ENCODE measurements at regions not wholly inside any gene's neighbourhood (a gene's known extent, or its start where the extent isn't known, plus 50 kb on each side); places are given as distances from the start of the nearest gene placed in this dataset.

- ATAC-seq (no peak), DNase-seq (no peak)
Measured at GRCh38 chr1:4140821-4141220, 240.7 kb upstream of the C1orf174 start.

- ATAC-seq = no peak
Measured at GRCh38 chr1:4144349-4144971, 244.4 kb upstream of the C1orf174 start.

DNA sequence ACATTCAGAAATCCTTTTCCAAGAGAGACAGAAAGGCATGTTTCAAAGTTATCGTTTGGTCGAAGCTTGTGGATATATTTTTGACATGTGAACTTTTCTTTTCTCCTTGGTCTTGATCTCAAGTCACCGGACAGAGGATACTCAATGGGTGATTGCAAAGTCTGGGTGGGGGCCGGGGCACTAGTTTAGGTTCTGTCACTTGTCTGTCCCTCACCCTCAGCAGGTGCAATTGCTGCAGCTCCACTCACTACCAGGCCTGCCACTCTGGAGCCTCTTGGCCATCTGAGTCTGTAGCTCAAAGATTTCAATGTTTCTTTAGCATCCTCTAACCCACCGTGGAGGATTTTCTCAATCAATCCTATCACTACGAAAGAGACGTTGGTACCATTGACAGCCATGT lies 246.0 kb upstream of the C1orf174 start:
- ATAC-seq (no peak), DNase-seq (no peak)

More at GRCh38 chr1:4144349-4144971, 244.4 kb upstream of the C1orf174 start:
- no peak for DNase-seq

DNA sequence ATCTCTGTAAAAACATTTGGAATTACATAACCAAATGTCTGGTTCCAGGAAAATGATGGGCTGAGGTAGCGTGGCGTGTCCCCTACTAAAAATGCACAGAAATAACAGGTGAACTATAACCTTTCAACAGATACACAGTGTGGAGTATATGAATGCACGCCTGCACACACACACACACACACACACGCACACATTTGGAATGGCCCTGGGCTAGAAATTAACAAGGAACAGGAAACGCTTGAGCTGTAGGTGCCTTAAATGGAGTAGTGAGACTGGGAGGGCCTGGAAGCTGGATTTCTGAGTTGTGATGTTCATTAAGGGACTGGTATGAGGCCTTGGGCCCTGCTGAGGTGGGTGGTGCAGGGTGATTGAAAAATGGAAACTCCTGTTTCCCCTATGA lies 246.5 kb upstream of the C1orf174 start:
- ATAC-seq (no peak), DNase-seq (no peak)

DNA sequence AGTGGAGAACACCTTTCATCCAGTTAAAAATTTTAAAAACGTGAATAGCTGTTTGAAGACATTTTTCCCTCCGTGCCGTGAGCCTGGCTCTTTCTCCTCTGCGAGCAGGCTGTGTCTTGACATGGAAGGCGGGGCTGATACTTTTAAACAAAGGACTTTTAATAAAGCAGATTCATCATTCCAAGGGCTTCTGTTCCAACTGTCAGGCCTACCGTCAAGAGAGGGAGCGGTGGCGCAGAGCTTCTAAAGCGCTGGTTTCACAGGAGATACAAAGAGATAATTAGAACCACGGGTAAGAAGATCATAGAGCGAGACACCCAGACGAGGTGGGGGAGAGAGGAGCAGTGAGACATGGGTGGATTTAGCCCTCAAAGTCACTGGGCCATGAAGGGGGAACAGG lies 247.4 kb upstream of the C1orf174 start:
- ATAC-seq (no peak), DNase-seq (no peak)

GRCh38 chr1:4149281-4149680 lies 249.2 kb upstream of the C1orf174 start:
- ATAC-seq = peak; percentile 25

DNA sequence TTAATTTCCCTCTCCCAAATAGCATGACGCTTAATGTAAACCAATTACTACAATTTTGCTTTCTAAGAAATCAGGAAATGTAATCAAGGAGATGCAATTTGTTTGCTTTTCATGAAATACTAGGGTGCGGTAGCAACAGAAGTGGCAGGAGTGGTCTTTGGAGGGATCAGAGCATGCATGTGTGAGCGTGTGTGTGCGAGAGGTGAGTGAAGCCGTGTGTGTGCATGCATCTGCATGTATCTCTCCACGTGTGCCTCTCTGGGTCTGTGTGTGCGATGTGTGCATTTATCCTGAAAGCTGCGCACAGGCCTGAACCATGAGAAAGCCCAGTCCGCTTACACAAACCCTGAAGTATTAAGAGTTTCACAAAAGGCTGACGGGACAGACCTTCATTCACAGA lies 249.8 kb upstream of the C1orf174 start:
- no peak for ATAC-seq
- DNase-seq = no peak

More at GRCh38 chr1:4149281-4149680, 249.2 kb upstream of the C1orf174 start:
- no peak for DNase-seq

DNA sequence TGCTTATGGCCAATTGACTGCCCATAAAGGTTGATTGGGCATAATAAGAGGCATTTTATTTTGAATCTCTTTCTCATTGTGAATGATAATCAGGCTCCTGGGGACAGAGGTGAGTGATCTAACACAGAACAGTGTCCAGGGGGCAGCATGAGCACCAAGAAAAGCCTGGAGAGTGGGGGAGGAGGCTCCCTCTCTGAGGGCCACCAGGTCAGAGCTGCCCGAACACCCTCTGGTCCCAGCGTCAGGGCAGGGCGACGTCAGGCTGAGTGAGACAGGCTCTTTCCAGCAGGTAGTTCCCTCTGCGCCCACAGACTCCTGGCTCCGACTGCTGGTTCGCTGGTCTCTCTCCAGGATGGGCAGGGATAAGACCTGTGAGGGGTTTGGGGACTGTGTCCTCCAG lies 250.2 kb upstream of the C1orf174 start:
- no peak for ATAC-seq
- DNase-seq = no peak

- ATAC-seq (no peak), DNase-seq (no peak)
Measured at GRCh38 chr1:4152266-4152665, 252.2 kb upstream of the C1orf174 start.

- DNase-seq = no peak
- no peak for ATAC-seq
Measured at GRCh38 chr1:4153571-4153970, 253.5 kb upstream of the C1orf174 start.

DNA sequence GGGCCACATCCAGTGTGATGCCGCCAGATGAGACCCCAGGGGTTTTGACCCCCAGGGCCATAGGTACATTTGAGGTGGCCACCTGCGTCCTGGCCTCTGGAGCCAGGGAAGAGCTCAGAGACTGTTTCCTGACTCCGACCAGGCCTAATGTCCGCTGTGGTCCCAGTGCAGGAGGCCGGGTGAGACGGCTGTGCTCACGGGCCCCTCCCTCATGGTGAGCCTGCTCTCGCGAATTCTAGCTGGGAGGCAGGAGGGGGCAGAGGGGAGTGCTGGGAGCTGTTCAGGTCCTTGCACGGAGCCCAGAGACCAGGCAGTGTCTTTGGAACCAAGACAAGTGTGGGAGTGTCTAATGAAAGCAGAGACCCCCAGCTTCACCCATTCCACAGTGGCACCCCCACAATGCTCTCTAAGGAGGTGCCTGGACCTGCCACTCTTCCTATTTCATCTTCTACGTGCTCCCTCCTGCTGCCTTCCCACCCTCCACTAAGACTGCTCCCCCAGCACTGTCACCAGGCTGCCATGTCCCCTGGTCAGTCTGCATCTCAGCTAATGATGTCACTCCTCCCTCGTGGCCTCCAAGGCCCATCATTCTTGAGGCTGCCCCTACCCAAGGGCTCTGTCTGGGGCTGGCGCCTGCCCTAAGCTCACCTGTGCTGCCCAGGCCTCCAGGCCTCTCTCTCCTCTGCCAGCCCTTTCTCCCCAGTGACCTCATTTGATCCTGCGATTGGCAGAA lies 256.3 kb upstream of the C1orf174 start:
- DNase-seq = no peak
- no peak for ATAC-seq

DNA sequence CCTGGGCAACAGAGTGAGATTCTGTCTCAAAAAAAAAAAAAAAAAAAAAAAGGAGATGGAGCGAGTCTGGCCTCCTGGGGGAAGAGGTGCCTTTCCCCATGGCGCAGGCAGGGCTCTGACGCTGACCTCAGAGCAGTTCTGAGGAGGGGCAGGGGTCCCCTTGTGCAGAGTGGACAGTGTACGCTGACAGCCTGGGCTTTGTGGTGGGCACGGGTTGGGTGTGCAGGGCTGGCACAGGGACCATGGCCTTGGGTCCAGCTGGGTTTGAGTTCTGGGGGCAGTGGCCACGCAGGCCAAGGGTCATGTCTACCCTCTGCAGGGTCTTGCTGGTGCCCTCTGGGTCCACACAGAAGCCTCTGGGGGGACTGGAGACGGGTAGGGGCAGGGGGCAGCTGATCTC lies 260.1 kb upstream of the C1orf174 start:
- no peak for ATAC-seq
- no peak for DNase-seq

DNA sequence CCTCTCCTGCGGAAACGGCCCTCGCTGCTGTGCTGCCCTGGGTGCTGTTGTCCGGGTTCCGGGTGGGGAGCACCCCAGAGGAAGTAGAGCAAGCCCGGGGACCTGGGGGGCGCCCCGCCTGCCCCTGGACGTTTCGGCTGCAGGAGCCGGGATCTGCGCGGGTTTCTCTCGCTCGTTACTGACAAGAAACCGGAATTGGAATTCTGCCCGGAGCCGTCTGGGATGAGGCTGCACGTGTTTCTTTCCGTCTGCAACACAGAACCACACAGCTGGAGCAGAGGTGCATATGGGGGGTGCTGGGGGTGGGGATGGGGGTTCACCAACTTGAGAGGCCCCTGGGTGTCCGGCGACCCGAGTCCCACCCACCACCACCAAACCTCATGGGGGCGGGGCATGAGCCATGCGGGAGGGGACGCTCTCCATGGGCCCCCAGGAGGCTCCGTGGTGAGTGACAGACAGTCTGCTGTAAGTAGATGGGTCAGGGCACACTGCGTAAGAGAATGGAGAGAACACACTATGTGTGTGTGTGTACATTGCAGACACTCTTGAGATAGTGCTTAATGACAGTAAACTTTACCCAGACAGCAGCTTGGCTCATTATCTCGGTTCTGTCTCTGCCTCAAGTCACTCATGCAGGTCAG lies 261.4 kb upstream of the C1orf174 start:
- DNase-seq (no peak), ATAC-seq (no peak)

- no peak for ATAC-seq
- no peak for DNase-seq
Measured at GRCh38 chr1:4164965-4165364, 264.9 kb upstream of the C1orf174 start.

DNA sequence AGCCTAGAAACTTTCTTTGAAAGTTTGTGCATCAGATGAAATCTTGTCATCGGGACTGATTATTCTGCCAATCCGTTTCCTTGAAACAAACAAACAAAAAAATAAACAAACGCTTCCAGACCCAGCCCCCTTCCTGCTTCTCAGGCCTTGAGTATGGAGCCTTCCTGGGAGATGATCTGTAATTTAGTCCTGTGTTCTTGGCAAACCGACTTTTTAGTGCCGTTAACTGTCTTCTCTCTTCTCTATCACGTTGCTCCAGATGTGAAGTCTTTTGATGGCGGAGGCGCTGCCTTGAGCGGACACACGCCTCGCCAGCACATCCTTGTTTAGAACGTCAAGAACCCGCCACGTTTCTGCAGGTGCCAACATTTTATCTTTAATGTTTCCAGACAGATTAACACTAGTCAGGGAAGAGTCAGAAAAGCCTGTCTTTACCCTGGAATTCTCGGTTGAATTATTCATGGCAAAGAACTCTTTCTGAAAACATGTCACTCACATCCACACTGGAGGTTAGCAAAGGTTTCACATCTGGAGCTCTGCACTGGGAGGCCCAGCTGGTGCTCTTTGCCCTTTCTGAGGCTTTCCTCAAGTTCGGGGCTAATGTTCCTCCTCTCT lies 265.7 kb upstream of the C1orf174 start:
- no peak for DNase-seq
- ATAC-seq = no peak

DNA sequence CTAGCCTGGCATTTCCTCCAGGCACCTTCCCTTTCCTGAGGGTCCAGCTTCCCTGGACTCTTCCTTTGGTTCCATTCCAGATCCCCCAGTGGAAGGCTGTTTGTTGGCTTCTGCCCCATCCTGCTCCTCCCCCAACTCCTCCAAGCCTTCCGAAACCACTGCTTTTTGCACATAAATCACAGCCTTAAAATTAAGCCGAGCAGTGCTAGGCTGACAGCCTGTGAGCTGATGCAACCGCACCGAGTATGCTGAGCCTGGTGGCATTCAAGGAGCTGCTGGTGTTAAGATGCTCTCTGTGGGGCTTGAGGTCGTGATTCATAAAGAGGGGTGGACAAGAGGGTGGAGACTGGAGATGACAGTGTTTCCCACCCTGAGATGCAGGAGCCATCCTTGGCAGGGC lies 266.6 kb upstream of the C1orf174 start:
- DNase-seq (no peak), ATAC-seq (no peak)

- ATAC-seq = no peak
- no peak for DNase-seq
Measured at GRCh38 chr1:4169991-4170390, 269.9 kb upstream of the C1orf174 start.

GRCh38 chr1:4170548-4171340 lies 270.7 kb upstream of the C1orf174 start:
- no peak for ATAC-seq
- no peak for DNase-seq

DNA sequence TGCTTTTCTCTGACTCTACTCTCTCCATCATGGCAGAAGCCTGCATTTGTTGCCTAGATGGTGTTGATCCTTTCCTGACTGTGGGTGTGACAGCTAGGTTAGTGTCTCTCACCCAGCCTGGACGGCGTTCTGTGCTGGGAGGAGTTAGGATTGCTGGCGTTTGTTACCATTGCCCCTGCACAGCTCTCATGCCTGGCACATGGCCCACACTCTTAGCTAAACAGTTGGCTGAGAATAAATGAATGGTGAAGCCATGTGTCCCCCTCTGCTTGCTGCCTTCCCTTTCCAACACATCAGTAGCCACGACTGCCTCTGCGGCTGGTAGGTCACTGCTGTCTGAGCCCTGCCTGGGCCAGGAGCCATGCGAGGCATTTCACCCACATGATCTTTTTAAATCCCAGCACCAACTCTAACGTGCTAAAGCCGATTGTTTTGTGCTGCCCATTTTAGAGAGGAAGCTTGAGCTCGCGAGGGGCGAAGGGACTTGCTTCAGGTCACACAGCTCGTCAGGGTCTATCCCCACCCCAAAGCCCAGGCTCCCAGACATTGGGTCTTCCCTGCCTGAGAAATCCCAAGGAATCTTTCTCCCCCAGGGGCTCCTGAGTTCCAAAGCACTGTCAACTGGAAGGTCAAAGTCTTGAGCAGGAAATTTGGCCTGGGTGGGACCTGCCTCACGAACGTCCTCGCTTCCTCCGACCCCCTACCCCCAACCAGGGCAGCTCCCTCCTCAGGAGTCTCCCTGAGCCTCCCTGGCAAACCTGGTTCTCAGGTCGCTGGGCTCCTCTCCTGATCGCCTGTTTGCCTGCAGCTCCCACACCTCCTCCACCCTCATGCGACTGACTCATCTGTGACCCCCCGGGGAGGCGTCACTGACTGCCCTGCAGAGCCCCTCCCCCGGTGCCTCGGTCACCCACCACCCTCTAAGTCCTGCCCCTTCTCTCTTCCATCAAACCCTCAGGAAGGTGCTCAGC lies 271.7 kb upstream of the C1orf174 start:
- ATAC-seq (no peak), DNase-seq (no peak)

- peak; percentile 22 for DNase-seq
- ATAC-seq = peak; percentile 11
Measured at GRCh38 chr1:4172644-4173599, 272.9 kb upstream of the C1orf174 start.

All from stimulated activated naive CD8-positive, alpha-beta T cell treated with anti-CD3 and anti-CD28 coated beads, Interleukin-15, Interleukin-2, amounts not matched to agents 100 U/mL and 50 U/mL, for 24 hours (primary cell).